H9 (cell line): ENCODE measurements at regions not wholly inside any gene's neighbourhood (a gene's known extent, or its start where the extent isn't known, plus 50 kb on each side); places are given as distances from the start of the nearest gene placed in this dataset.

Experiments used
- DNase-seq: peaks from one replicate; pipeline ENCODE4 v3.0.0-alpha.2; 2017
- H2AFZ ChIP-seq: one replicate; pipeline ENCODE4 v1.6.1; 2013; ENCODE audit warnings: mild to moderate bottlenecking, low read length, control low read depth, moderate library complexity
- H2AK5ac ChIP-seq: 2 replicates; pipeline ENCODE4 v1.6.1; 2013; ENCODE audit warnings: low read length, control low read depth, mixed read lengths; ENCODE audit not compliant: insufficient read length
- H2BK120ac ChIP-seq: one replicate; pipeline ENCODE4 v1.6.1; 2013; ENCODE audit warnings: low read depth, mild to moderate bottlenecking, low read length, control low read depth, inconsistent platforms; ENCODE audit not compliant: poor library complexity, severe bottlenecking
- H2BK12ac ChIP-seq: 2 replicates; pipeline ENCODE4 v1.6.1; 2013; ENCODE audit warnings: low read length, control low read depth, mixed read lengths, low read depth; ENCODE audit not compliant: insufficient read length
- H2BK15ac ChIP-seq: 2 replicates; pipeline ENCODE4 v1.6.1; 2013; ENCODE audit warnings: low read depth, low read length, control low read depth
- H2BK20ac ChIP-seq: one replicate; pipeline ENCODE4 v1.6.1; 2013; ENCODE audit warnings: low read depth, mild to moderate bottlenecking, low read length, control low read depth, inconsistent platforms; ENCODE audit not compliant: poor library complexity, severe bottlenecking
- H2BK5ac ChIP-seq: 2 replicates; pipeline ENCODE4 v1.6.1; 2013; ENCODE audit warnings: low read length, control low read depth, mixed read lengths; ENCODE audit not compliant: insufficient read length
- H3K14ac ChIP-seq: 2 replicates; pipeline ENCODE4 v1.6.1; 2013; ENCODE audit warnings: low read length, control low read depth; ENCODE audit not compliant: insufficient read depth
- H3K18ac ChIP-seq: 2 replicates; pipeline ENCODE4 v1.6.1; 2013; ENCODE audit warnings: low read depth, mild to moderate bottlenecking, mixed read lengths, low read length, control low read depth; ENCODE audit not compliant: insufficient read length
- H3K23ac ChIP-seq: 2 replicates; pipeline ENCODE4 v1.6.1; 2013; ENCODE audit warnings: low read length, control low read depth, mixed read lengths, low read depth; ENCODE audit not compliant: insufficient read length
- H3K23me2 ChIP-seq: 2 replicates; pipeline ENCODE4 v1.6.1; 2013; ENCODE audit warnings: low read depth, mild to moderate bottlenecking, mixed read lengths, low read length, control low read depth; ENCODE audit not compliant: insufficient read length, poor library complexity, severe bottlenecking
- H3K27ac ChIP-seq: 2 replicates; pipeline ENCODE4 v1.5.1; 2013; ENCODE audit warnings: low read length, control low read depth, mixed read lengths, low read depth; ENCODE audit not compliant: insufficient read length
- H3K27me3 ChIP-seq: 2 replicates; pipeline ENCODE4 v1.6.1; 2013; ENCODE audit warnings: low read length, control low read depth, inconsistent platforms; ENCODE audit not compliant: insufficient read depth
- H3K4ac ChIP-seq: 2 replicates; pipeline ENCODE4 v1.6.1; 2013; ENCODE audit warnings: low read depth, mild to moderate bottlenecking, control low read depth, inconsistent platforms, low read length, moderate library complexity
- H3K4me1 ChIP-seq: 2 replicates; pipeline ENCODE4 v1.6.1; 2013; ENCODE audit warnings: low read length, control low read depth, inconsistent platforms; ENCODE audit not compliant: insufficient read depth
- H3K4me2 ChIP-seq: 2 replicates; pipeline ENCODE4 v1.6.1; 2013; ENCODE audit warnings: low read length, control low read depth, mixed read lengths; ENCODE audit not compliant: insufficient read length, insufficient read depth
- H3K56ac ChIP-seq: 2 replicates; pipeline ENCODE4 v1.6.1; 2013; ENCODE audit warnings: low read depth, mild to moderate bottlenecking, mixed read lengths, low read length, control low read depth; ENCODE audit not compliant: insufficient read length
- H3K79me1 ChIP-seq: 2 replicates; pipeline ENCODE4 v1.6.1; 2013; ENCODE audit warnings: low read depth, mild to moderate bottlenecking, moderate library complexity, low read length, control low read depth, inconsistent platforms; ENCODE audit not compliant: insufficient read depth, poor library complexity, severe bottlenecking
- H3K79me2 ChIP-seq: 2 replicates; pipeline ENCODE4 v1.6.1; 2013; ENCODE audit warnings: low read length, control low read depth, inconsistent platforms; ENCODE audit not compliant: insufficient read depth
- H3K9ac ChIP-seq: 2 replicates; pipeline ENCODE4 v1.6.1; 2013; ENCODE audit warnings: low read length, control low read depth, mixed read lengths; ENCODE audit not compliant: insufficient read length; ENCODE audit errors: extremely low read depth
- H3K9me3 ChIP-seq: one replicate; pipeline ENCODE4 v1.6.1; 2013; ENCODE audit warnings: low read depth, low read length, inconsistent platforms; ENCODE audit not compliant: control insufficient read depth
- H3T11ph ChIP-seq: one replicate; pipeline ENCODE4 v1.6.1; 2013; ENCODE audit warnings: mild to moderate bottlenecking, low read length, control low read depth, inconsistent platforms
- H4K20me1 ChIP-seq: one replicate; pipeline ENCODE4 v1.6.1; 2013; ENCODE audit not compliant: control insufficient read depth, insufficient read length, insufficient read depth
- H4K5ac ChIP-seq: 2 replicates; pipeline ENCODE4 v1.6.1; 2013; ENCODE audit warnings: low read depth, mild to moderate bottlenecking, mixed read lengths, low read length, control low read depth; ENCODE audit not compliant: insufficient read length
- H4K8ac ChIP-seq: replicated peaks from 2 replicates; pipeline ENCODE4 v1.6.1; 2013; ENCODE audit warnings: low read length, control low read depth, mixed read lengths, low read depth; ENCODE audit not compliant: insufficient read length
- H4K91ac ChIP-seq: 2 replicates; pipeline ENCODE4 v1.6.1; 2013; ENCODE audit warnings: low read depth, mild to moderate bottlenecking, moderate library complexity, mixed read lengths, low read length, control low read depth; ENCODE audit not compliant: insufficient read length
- H3K27ac Mint-ChIP-seq, 3 experiments: 2 replicates in 2 of 3; 3 replicates in 1 of 3; pipeline ENCODE4 v1.8.0; 2020 to 2021; ENCODE audit warnings: mixed read lengths in 3 of 3, mild to moderate bottlenecking in 1 of 3, moderate library complexity in 1 of 3
- H3K27me3 Mint-ChIP-seq: 2 replicates; pipeline ENCODE4 v1.8.0; 2021; ENCODE audit warnings: low read depth, mild to moderate bottlenecking, moderate library complexity, mixed read lengths
- H3K36me3 Mint-ChIP-seq, 3 experiments: 2 replicates in 2 of 3; 3 replicates in 1 of 3; pipeline ENCODE4 v1.8.0; 2020 to 2021; ENCODE audit warnings: low read depth in 3 of 3, mixed read lengths in 3 of 3; ENCODE audit not compliant: insufficient read depth in 1 of 3
- H3K4me1 Mint-ChIP-seq, 2 experiments: 2 replicates each; pipeline ENCODE4 v1.8.0; 2020; ENCODE audit warnings: mixed read lengths in 2 of 2
- H3K4me3 Mint-ChIP-seq, 2 experiments: 2 replicates in 1 of 2; 3 replicates in 1 of 2; pipeline ENCODE4 v1.8.0; 2020 to 2021; ENCODE audit warnings: mild to moderate bottlenecking in 2 of 2, mixed read lengths in 2 of 2, moderate library complexity in 1 of 2
- H3K9me3 Mint-ChIP-seq, 2 experiments: 2 replicates in 1 of 2; 3 replicates in 1 of 2; pipeline ENCODE4 v1.8.0; 2020; ENCODE audit warnings: mild to moderate bottlenecking in 2 of 2, mixed read lengths in 2 of 2, moderate library complexity in 1 of 2
- WGBS: extraction: QIAGEN DNeasy Blood & Tissue Kit; methylation state at CpG from one replicate; pipeline ENCODE4 v1.1.7; 2013; ENCODE audit warnings: missing lambda C conversion rate, low lambda C conversion rate, mixed read lengths; ENCODE audit not compliant: insufficient read length; ENCODE audit errors: extremely low coverage; 5-methylcytosine and 5-hydroxymethylcytosine counted together
- TF ChIP-seq, protein P1 (sequence below): fragments of 200-600 bp; sonication (generic); conservative IDR thresholded peaks from 3 replicates; pipeline ENCODE4 v1.8.0; 2021; ENCODE audit warnings: antibody characterized with exemption, mild to moderate bottlenecking

DNA sequence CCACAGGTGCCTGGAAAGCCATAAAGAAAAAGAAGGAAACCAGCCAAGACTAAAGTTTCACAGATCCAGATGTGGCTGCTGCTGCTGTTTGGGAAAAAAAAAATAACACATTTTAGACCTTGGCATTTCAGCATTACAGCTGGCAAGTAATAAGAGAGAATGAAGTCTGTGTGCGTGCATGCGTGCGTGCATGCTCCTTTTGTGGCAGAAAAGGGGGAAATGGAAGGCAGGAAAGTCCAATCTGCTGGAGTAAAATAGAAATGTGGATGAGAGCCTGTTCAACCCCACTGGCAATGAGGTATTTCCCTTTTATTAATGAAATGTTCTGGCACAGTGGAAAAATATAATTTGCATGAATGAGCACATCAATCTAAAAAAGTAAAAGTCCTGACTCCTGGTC is 137.0 kb upstream of the SEMA3A start:
- Histone ChIP-seq H3K14ac (no peak overlapping the region), H3K23me2 (no peaks in the 10 kb centered on the region), H2BK15ac (no peak overlapping the region), H4K5ac (no peak overlapping the region), H4K20me1 (no peaks in the 10 kb centered on the region), H3K9ac (no peak overlapping the region), H2BK5ac (no peak overlapping the region), H2BK20ac (no peak overlapping the region), H3K18ac (no peak overlapping the region), H2BK120ac (no peak overlapping the region), H3K4me1 (no peaks in the 10 kb centered on the region), H3K79me2 (no peaks in the 10 kb centered on the region), H3K23ac (no peak overlapping the region), H3K27ac (no peak overlapping the region), H3K56ac (no peak overlapping the region), H3K9me3 (no peaks in the 10 kb centered on the region), H3K27me3 (no peaks in the 10 kb centered on the region), H3K4me2 (no peak overlapping the region), H3K4ac (no peak overlapping the region), H4K91ac (no peak overlapping the region), H2AK5ac (no peak overlapping the region), H2BK12ac (no peak overlapping the region), H3T11ph (no peak overlapping the region), H2AFZ (no peak overlapping the region), H3K79me1 (no peaks in the 10 kb centered on the region), H4K8ac (no peak overlapping the region)
- no CpG with 5 or more reads among the region's 3 CpGs for WGBS
- TF ChIP-seq, protein P1, sequence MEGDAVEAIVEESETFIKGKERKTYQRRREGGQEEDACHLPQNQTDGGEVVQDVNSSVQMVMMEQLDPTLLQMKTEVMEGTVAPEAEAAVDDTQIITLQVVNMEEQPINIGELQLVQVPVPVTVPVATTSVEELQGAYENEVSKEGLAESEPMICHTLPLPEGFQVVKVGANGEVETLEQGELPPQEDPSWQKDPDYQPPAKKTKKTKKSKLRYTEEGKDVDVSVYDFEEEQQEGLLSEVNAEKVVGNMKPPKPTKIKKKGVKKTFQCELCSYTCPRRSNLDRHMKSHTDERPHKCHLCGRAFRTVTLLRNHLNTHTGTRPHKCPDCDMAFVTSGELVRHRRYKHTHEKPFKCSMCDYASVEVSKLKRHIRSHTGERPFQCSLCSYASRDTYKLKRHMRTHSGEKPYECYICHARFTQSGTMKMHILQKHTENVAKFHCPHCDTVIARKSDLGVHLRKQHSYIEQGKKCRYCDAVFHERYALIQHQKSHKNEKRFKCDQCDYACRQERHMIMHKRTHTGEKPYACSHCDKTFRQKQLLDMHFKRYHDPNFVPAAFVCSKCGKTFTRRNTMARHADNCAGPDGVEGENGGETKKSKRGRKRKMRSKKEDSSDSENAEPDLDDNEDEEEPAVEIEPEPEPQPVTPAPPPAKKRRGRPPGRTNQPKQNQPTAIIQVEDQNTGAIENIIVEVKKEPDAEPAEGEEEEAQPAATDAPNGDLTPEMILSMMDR = no peak
- DNase-seq = no peak
- H3K27me3 Mint-ChIP-seq = no peaks in the 10 kb centered on the region
- no peaks in the 10 kb centered on the region for H3K9me3 Mint-ChIP-seq
- peaks cover 0 to 6% of the 10 kb centered on the region in 2 experiments; a peak in 3 of 4 replicates for H3K4me1 Mint-ChIP-seq
- no peak overlapping the region for H3K27ac Mint-ChIP-seq
- H3K4me3 Mint-ChIP-seq = no peak overlapping the region
- no peaks in the 10 kb centered on the region for H3K36me3 Mint-ChIP-seq
